GM19467 (cell line): ENCODE measurements at regions not wholly inside any gene's neighbourhood (a gene's known extent, or its start where the extent isn't known, plus 50 kb on each side); places are given as distances from the start of the nearest gene placed in this dataset.

Source experiments
- ATAC-seq: cut with Tn5 transposase; IDR thresholded peaks from one replicate; pipeline ENCODE4 v1.9.1; 2021; ENCODE audit warnings: mild to moderate bottlenecking, moderate library complexity; ENCODE audit not compliant: unreplicated experiment

DNA sequence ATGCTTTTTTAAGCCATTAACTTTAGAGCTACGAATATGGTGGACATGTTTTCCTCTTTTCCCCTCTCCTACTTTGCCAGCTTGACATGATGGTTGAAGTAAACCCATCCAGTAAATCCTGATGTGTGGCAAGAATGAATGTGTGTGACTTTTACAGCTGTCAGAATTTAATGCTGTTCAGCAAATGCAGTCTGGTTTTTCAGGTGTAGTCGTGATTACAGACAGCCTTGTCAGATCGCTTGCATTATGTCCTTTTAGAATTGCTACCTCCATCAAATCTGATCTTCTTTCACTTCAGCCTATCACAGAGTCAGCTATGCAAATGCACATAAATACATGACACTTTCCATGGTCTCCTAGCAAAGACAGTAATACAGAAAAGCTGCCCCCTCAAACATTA lies 278.5 kb downstream of the FBXO15 start:
- ATAC-seq = no peak

- no peak for ATAC-seq
Measured at GRCh38 chr18:73861771-73862170, 285.9 kb downstream of the FBXO15 start.

GRCh38 chr18:73859837-73860397 lies 287.7 kb downstream of the FBXO15 start:
- no peak for ATAC-seq

DNA sequence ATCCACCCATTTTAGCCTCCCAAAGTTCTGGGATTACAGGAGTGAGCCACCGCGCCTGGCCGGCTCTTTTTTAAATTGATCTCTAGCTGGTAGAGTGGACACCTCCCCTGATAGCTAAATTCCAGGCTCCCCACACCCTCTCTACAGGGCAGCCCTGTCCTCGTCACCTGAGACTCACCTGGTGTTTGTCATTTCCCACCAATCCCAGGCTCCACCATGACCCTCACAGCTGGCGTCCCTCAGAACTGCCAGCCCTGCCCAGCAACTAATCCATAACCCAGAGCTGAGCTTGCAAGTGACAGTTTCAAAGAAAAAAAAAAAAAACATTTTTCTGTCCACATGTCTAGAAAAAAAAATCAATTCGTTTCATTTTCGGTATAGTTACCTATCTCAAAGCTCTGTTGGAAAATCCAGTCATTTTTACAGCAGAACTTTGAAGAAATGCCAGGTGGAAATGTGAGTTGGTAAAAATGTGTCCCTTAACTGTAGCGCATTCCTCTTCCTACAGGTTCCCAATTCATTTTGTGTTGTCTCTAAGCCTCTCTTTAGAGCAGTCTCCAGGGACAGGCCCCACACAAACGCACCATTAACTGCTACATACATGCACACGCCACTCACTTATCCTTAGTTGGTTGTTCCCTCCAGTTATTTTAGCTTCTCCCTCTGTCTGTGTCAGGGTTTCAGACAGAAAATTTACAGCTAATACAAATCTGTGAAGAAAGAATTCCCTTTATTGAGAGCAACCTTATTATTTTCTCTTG lies 294.7 kb downstream of the FBXO15 start:
- ATAC-seq = no peak

GRCh38 chr18:73850782-73851181 lies 296.9 kb downstream of the FBXO15 start:
- no peak for ATAC-seq

DNA sequence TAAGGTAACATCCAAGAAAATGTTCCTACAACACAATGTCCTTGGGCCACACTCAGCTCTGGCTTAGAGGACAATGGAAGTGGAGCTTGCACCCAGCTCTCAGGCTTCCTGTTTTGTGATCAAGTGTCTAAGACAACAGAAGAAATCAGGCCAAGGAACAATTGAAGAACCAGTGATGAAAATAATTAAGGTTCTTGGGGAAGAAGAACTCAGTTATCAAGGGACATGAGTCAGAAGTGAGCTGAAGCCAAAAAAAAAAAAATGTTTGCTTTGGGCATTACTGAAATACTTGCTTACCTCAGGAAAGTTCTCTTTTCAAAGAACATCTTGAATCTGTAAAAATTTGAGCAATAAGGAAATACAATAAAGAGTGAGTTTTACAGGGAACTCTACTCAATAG lies 299.0 kb downstream of the FBXO15 start:
- ATAC-seq = no peak

GRCh38 chr18:73843455-73843854 lies 304.2 kb downstream of the FBXO15 start:
- ATAC-seq = no peak

- ATAC-seq = peak; percentile 71
Measured at GRCh38 chr18:73842795-73843394, 304.7 kb downstream of the FBXO15 start.

- no peak for ATAC-seq
Measured at GRCh38 chr18:73841661-73842060, 306.0 kb downstream of the FBXO15 start.

GRCh38 chr18:73840319-73840945 lies 307.2 kb downstream of the FBXO15 start:
- no peak for ATAC-seq

DNA sequence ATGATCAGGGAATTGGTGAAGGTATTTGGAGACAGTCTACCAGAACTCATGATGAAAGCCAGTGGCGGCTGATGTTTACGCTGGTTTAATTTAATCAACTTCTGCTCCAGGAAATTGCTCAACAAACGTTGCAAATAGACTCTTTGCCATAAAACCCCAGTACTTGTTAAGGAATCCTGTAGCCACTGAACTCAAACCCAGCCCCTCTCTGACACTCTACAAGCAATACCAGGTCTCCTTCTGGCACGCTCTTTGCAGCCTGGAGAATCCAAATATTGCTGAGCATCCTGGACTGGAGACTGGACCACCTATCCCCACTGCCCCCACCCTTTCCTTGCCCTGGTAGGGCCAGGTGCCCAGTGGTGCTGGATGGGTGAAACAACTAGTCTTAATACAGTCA lies 308.2 kb downstream of the FBXO15 start:
- ATAC-seq = no peak

DNA sequence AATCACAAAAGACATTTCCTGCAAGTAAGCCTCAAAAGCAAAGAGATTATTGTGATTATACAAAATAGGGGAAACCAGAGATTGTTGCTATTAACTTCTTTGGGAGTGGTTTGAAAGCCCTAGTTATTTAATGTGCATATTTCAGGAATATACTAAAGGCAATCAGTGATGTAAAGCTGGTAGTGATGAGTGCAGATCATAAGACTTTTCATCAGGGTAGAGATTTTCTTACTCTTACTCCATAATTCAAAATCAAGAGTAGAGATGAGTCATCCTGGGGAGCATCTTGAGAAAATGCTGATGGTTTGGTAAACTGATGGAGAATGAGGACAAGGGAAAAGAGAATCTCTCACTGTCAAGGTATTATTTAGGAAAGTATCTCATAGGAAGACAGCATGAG lies 309.5 kb downstream of the FBXO15 start:
- no peak for ATAC-seq

DNA sequence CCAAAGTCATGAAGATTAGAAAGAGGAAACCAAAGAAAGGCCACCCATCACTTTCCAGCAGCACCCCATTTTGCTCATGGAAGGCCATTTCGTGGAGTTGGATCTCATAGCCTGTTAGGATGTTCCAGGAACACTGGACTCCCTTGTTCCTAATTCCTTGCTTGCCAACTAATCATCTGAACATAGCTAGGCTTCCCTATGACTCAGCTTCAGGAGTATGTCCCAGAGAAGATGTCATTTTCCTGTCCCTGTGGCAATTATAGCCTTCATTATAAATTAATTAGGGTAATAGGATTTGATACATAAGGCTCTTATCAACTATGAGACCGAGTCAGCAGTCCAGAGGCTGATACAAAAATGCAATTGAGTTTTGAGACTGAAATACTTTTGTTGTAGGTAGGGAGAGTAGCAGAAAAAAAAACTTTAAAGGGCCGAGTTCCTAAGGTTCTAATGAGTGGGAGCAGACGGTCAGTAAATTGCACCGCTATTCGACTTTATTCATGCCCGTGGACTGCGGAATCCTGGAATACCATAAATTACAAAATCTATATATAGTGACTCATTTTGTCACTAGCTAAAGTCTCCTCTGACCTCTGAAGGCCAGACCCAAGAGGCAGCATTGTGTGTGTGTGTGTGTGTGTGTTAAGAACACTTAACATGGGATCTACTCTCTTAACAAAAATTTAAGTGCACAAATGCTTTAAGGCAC lies 311.8 kb downstream of the FBXO15 start:
- ATAC-seq = no peak

GRCh38 chr18:73835039-73835438 lies 312.6 kb downstream of the FBXO15 start:
- no peak for ATAC-seq

GRCh38 chr18:73831688-73832087 lies 315.9 kb downstream of the FBXO15 start:
- no peak for ATAC-seq

GRCh38 chr18:73829146-73829545 lies 318.5 kb downstream of the FBXO15 start:
- ATAC-seq = no peak

- ATAC-seq = no peak
Measured at GRCh38 chr18:73827801-73828200, 319.8 kb downstream of the FBXO15 start.

DNA sequence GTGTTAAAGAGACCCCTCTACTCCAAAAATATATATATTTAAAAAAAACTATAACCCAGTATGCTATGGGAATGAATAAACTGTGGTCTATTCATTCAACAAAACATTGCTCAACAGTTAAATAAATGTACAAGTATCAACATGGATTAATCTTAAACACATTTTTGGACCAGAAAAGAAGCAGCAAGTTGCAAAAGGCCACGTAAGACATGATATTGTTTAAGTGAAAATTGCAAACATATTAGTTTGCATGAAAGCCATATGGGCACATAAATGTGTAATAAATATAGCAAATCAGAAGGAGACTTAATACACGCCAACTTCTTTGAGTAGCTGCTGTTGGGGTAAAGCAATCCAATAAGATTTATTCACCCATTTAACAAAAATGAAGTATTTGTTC lies 321.5 kb downstream of the FBXO15 start:
- ATAC-seq = no peak

- ATAC-seq = no peak
Measured at GRCh38 chr18:73824671-73825070, 323.0 kb downstream of the FBXO15 start.

GRCh38 chr18:73812423-73812822 lies 335.2 kb downstream of the FBXO15 start:
- ATAC-seq = no peak

DNA sequence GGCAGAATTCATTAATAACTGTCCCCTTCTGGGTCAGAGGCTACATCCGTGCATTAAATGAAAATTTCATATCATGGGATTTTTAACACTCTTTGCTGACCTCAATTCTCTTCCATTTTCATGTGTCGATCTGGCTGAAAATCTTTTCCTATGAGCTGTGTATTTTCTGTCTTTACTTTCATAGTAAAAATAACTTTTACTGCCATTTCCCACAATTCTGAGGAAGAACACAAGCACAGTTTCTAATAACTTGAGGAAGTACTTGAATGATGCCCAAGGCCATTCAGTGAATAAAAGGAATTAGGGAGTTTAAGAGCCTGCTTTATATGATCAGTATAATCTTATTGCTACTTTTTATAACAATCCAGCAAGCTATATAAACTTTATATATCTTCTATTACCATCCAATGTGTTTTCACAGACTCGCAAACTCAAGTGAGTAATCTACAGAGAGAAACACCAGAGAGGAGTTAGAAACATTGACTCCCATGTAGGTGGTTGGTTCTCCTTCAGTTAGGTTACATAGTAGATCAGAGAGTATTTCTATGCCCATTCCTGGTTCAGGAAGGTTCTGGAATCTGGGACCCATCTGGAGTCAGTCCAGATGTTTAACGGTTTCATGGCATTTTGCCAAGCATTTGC lies 340.0 kb downstream of the FBXO15 start:
- no peak for ATAC-seq
